ENCODE measurements at regions not wholly inside any gene's neighbourhood (a gene's known extent, or its start where the extent isn't known, plus 50 kb on each side); places are given as distances from the start of the nearest gene placed in this dataset.
"Not testable (repeated sequence)": the region's sequence is repeated elsewhere in the genome, so short reads cannot be mapped to it uniquely, and the experiment has no call there.

- H3K4me1 ChIP-seq (ENCODE audit: low read depth) = no peaks in the 10 kb centered on the region
- no peaks in the 10 kb centered on the region for H3K9me3 ChIP-seq (ENCODE audit: low read depth)
- no peak for TF ChIP-seq CTCF (IDR thresholded peaks at IDR 0.05; ENCODE audit: low read depth, low read length)
- H3K27ac ChIP-seq = no peak overlapping the region
- DNase-seq (ENCODE audit: low read depth in 1 of 2, low spot score in 1 of 2) = no peak
- no peaks in the 10 kb centered on the region for H3K27me3 ChIP-seq
- no peak overlapping the region for H3K4me3 ChIP-seq
- H3K36me3 ChIP-seq = no peaks in the 10 kb centered on the region
Observed at GRCh38 chr10:52368725-52369124, 54.6 kb downstream of the DKK1 start.

- not testable (repeated sequence) for H3K36me3 ChIP-seq; DNase-seq (ENCODE audit: low read depth in 1 of 2, low spot score in 1 of 2); H3K9me3 ChIP-seq (ENCODE audit: low read depth); H3K4me1 ChIP-seq (ENCODE audit: low read depth); H3K4me3 ChIP-seq; H3K27me3 ChIP-seq; H3K27ac ChIP-seq
Observed at GRCh38 chr10:52374207-52374606, 60.1 kb downstream of the DKK1 start.

- no peaks in the 10 kb centered on the region for H3K9me3 ChIP-seq (ENCODE audit: low read depth)
- H3K4me1 ChIP-seq (ENCODE audit: low read depth) = peaks cover 12% of the 10 kb centered on the region
- H3K27me3 ChIP-seq = no peaks in the 10 kb centered on the region
- no peaks in the 10 kb centered on the region for H3K36me3 ChIP-seq
- H3K4me3 ChIP-seq = no peak overlapping the region
- DNase-seq (ENCODE audit: low read depth in 1 of 2, low spot score in 1 of 2) = no peak
- no peak overlapping the region for H3K27ac ChIP-seq
- no peak for TF ChIP-seq CTCF (IDR thresholded peaks at IDR 0.05; ENCODE audit: low read depth, low read length)
Observed at GRCh38 chr10:52376694-52377354, 62.7 kb downstream of the DKK1 start.

GRCh38 chr10:52378124-52378523, 64.0 kb downstream of the DKK1 start:
- H3K4me1 ChIP-seq (ENCODE audit: low read depth) = peaks cover 12% of the 10 kb centered on the region
- H3K27me3 ChIP-seq = no peaks in the 10 kb centered on the region
- no peak overlapping the region for H3K27ac ChIP-seq
- TF ChIP-seq CTCF (IDR thresholded peaks at IDR 0.05; ENCODE audit: low read depth, low read length) = no peak
- no peaks in the 10 kb centered on the region for H3K9me3 ChIP-seq (ENCODE audit: low read depth)
- H3K36me3 ChIP-seq = no peaks in the 10 kb centered on the region
- no peak overlapping the region for H3K4me3 ChIP-seq
- no peak for DNase-seq (ENCODE audit: low read depth in 1 of 2, low spot score in 1 of 2)

GRCh38 chr10:52379287-52379686, 65.2 kb downstream of the DKK1 start:
- peaks cover 12% of the 10 kb centered on the region for H3K4me1 ChIP-seq (ENCODE audit: low read depth)
- no peak overlapping the region for H3K27ac ChIP-seq
- no peak overlapping the region for H3K4me3 ChIP-seq
- DNase-seq (ENCODE audit: low read depth in 1 of 2, low spot score in 1 of 2) = no peak
- no peaks in the 10 kb centered on the region for H3K9me3 ChIP-seq (ENCODE audit: low read depth)
- TF ChIP-seq CTCF (IDR thresholded peaks at IDR 0.05; ENCODE audit: low read depth, low read length) = no peak
- H3K27me3 ChIP-seq = no peaks in the 10 kb centered on the region
- H3K36me3 ChIP-seq = no peaks in the 10 kb centered on the region

GRCh38 chr10:52383088-52383487, 69.0 kb downstream of the DKK1 start:
- no peak for TF ChIP-seq CTCF (IDR thresholded peaks at IDR 0.05; ENCODE audit: low read depth, low read length)
- H3K27ac ChIP-seq = no peak overlapping the region
- peaks cover 12% of the 10 kb centered on the region for H3K4me1 ChIP-seq (ENCODE audit: low read depth)
- DNase-seq (ENCODE audit: low read depth in 1 of 2, low spot score in 1 of 2) = no peak
- H3K36me3 ChIP-seq = no peaks in the 10 kb centered on the region
- H3K9me3 ChIP-seq (ENCODE audit: low read depth) = no peaks in the 10 kb centered on the region
- no peak overlapping the region for H3K4me3 ChIP-seq
- no peaks in the 10 kb centered on the region for H3K27me3 ChIP-seq
